Uterus (tissue), 3 donors: ENCODE measurements at regions not wholly inside any gene's neighbourhood (a gene's known extent, or its start where the extent isn't known, plus 50 kb on each side); places are given as distances from the start of the nearest gene placed in this dataset.

ENCODE experiments used
- DNase-seq, 2 donors: peaks; one replicate each; pipeline ENCODE4 v3.0.0-alpha.2; 2019 to 2020
- H3K27ac ChIP-seq, 2 donors: fragments of 200-600 bp; sonication (generic); 1 replicate in 1 of 2; 2 replicates in 1 of 2; pipeline ENCODE4 v1.5.1; 2016 to 2018
- H3K27me3 ChIP-seq, 2 donors: fragments of 200-600 bp; sonication (generic); one replicate each; pipeline ENCODE4 v1.5.1; 2018 to 2019; ENCODE audit warnings: control low read depth in 1 of 2
- H3K36me3 ChIP-seq, 2 donors: fragments of 200-600 bp; sonication (generic); one replicate each; pipeline ENCODE4 v1.5.1; 2019; ENCODE audit warnings: control low read depth in 1 of 2
- H3K4me1 ChIP-seq, 2 donors: fragments of 200-600 bp; sonication (generic); one replicate each; pipeline ENCODE4 v1.5.1; 2018 to 2019; ENCODE audit warnings: control low read depth in 1 of 2
- H3K4me3 ChIP-seq, 2 donors: fragments of 200-600 bp; sonication (generic); 1 replicate in 1 of 2; 2 replicates in 1 of 2; pipeline ENCODE4 v1.5.1; 2018 to 2019; ENCODE audit warnings: mild to moderate bottlenecking in 1 of 2
- H3K9me3 ChIP-seq, 2 donors: fragments of 200-600 bp; sonication (generic); one replicate each; pipeline ENCODE4 v1.5.1; 2019; ENCODE audit warnings: control low read depth in 1 of 2
- CTCF ChIP-seq, 4 experiments: fragments of 200-600 bp in 2 of 4; fragments of 450-650 bp in 2 of 4; sonication (generic) in 2 of 4; IDR thresholded peaks; one replicate each; pipeline ENCODE4 v1.5.1; 2016 to 2019; ENCODE audit warnings: antibody characterized with exemption in 4 of 4, mild to moderate bottlenecking in 2 of 4, moderate library complexity in 1 of 4
- POLR2A ChIP-seq, 2 donors: fragments of 450-650 bp; IDR thresholded peaks; one replicate each; pipeline ENCODE4 v1.6.1; 2016; ENCODE audit warnings: antibody characterized with exemption in 2 of 2, mild to moderate bottlenecking in 1 of 2, moderate library complexity in 1 of 2
- intact Hi-C: fragments of 100-400 bp; cut with DNase I; formaldehyde crosslinking; loops from one replicate; pipeline ENCODE4 v1.15.1; 2023; ENCODE audit warnings: low total_unique reads
- donor health status: DM: yes; HTN: yes; CAD: no.

DNA sequence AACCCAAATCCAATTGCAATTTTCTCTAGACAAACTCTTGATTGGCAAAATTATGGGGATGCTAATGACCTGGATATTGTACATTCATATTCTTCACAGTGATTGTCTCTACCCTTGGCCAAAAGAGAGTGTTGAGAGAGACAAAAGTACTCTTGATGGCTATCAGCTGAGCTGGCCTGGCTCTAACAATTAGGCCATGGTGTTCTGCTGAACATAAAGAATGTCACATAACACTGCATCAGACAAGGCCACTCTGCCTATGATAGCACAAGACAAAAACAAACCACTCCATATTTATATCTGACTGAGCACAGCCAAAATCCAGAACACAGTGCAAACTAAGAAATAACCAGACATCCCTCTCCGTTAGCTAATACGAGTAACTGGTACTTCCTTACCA is 101.7 kb downstream of the ADAMTS1 start:
- no peaks in the 10 kb centered on the region for H3K4me1 ChIP-seq
- H3K36me3 ChIP-seq = no peaks in the 10 kb centered on the region
- H3K27me3 ChIP-seq = no peaks in the 10 kb centered on the region
- intact Hi-C loops = no loop called here
- H3K27ac ChIP-seq = no peak overlapping the region
- TF ChIP-seq CTCF (IDR thresholded peaks at IDR 0.05) (no peak), POLR2A (IDR thresholded peaks at IDR 0.05) (no peak)
- no peak overlapping the region for H3K4me3 ChIP-seq
- H3K9me3 ChIP-seq = no peaks in the 10 kb centered on the region
- no peak for DNase-seq

DNA sequence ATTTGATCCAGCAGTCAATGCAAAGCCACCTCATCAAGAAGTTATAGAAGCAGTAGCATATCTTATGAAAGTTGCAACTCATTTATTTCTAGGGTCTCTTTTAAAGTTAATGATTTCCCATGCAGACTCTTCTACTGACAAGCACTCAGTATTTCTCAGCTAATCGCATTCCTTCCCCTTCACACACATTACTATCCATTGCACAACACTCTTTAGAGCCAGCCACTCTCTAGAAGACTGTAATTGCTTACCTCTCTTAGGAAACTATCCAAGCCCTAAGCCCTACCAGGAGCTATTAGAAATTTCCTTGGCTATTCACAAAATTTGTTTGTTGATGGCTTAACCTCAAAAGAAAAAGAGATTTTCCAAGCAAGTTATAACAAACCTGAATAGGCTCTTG is 106.0 kb downstream of the ADAMTS1 start:
- H3K27me3 ChIP-seq = no peaks in the 10 kb centered on the region
- H3K4me1 ChIP-seq = no peaks in the 10 kb centered on the region

DNA sequence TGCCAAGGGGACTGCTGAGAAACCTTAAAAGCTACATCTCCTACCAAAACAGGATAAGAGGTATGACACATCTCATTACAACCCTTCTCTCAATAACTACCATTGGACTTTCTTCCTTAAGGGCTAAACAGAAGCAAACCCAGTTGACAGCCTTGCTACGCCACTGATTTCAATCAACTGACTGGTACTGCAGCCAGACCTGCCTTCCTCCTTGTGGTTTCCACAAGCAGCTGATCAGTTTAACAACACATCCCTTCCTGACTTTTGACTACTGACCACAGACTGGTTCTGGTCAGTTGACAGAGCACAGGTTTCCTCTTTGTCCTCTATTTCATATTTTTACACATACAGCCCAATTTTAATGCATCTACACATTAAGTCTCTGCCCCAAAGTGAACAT is 108.8 kb downstream of the ADAMTS1 start:
- H3K36me3 ChIP-seq = no peaks in the 10 kb centered on the region
- TF ChIP-seq POLR2A (IDR thresholded peaks at IDR 0.05) (no peak), CTCF (IDR thresholded peaks at IDR 0.05) (no peak)
- H3K27ac ChIP-seq = no peak overlapping the region
- H3K4me3 ChIP-seq = no peak overlapping the region
- intact Hi-C loops = no loop called here
- no peaks in the 10 kb centered on the region for H3K4me1 ChIP-seq
- DNase-seq = no peak
- no peaks in the 10 kb centered on the region for H3K27me3 ChIP-seq
- no peaks in the 10 kb centered on the region for H3K9me3 ChIP-seq

More for the DNA sequence above, 106.0 kb downstream of the ADAMTS1 start:
- TF ChIP-seq CTCF (IDR thresholded peaks at IDR 0.05) (no peak), POLR2A (IDR thresholded peaks at IDR 0.05) (no peak)
- no peak for DNase-seq
- Histone ChIP-seq H3K36me3 (no peaks in the 10 kb centered on the region), H3K4me3 (no peak overlapping the region), H3K27ac (no peak overlapping the region), H3K9me3 (no peaks in the 10 kb centered on the region)
- intact Hi-C loops = no loop called here

DNA sequence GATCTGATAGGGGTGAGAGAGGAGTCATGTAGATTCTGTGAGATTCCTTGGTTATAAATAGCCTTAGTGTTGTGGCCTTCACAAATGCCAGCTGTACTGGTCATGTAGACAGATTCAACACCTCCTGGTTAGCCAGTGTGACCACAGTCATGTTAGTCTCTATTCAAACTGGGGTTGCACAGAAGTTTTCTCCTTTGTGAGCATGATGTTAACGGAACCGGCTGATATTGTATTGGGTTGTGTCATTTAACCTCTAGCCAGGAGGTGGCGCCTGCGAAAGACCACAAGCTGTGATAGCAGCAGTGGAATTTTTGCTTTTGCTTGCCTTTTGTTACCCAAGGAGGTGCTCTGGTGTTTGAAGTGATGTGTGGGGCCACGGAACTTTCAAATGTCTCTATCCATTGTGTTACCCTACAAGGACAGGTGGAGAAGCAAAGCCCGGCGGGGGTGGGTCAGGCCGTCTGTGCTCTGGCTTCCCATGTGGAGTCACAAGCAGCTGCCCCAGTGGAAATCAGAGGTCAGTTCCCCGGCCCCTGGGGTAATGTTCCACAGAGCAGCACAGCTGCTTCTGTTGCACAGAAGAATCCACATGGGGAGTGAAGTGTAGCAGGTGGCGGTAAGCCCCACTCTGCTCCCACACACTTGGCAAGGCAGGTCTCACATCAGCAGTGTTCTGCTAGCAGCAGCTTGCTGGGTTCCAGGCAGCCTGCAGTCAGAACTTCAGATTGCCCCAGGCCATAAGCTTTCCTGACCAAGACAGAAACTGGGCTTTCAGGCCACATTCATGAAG is 112.6 kb downstream of the ADAMTS1 start:
- Histone ChIP-seq H3K9me3 (no peaks in the 10 kb centered on the region), H3K4me3 (no peak overlapping the region), H3K36me3 (no peaks in the 10 kb centered on the region), H3K27me3 (no peaks in the 10 kb centered on the region), H3K4me1 (no peaks in the 10 kb centered on the region), H3K27ac (no peak overlapping the region)
- peak; percentile 40 to 54 for DNase-seq
- intact Hi-C loops = no loop called here
- TF ChIP-seq POLR2A (IDR thresholded peaks at IDR 0.05) (no peak), CTCF (IDR thresholded peaks at IDR 0.05) (peak; percentile 39 to 62 (median 58))

DNA sequence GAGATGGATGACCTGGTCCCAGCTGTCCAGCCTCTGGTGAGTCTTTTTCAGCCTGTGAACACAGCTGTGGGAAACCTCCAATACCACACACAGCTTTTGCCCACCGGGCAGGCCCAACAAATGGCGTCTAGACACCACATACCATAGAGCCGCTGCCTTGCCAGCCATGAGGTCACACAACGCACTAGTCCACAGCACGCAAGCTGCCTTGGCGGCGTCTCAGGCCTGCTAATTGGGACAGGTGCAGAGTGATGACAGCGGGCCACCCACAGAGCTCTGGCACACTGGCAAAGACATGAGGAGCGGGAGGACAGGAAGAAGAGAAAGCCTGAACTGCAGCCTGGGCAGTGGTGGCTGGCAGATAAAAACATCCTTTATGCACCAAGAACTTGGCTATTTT is 125.5 kb downstream of the ADAMTS1 start:
- Histone ChIP-seq H3K4me3 (no peak overlapping the region), H3K4me1 (peaks cover 0 to 4% of the 10 kb centered on the region in 2 donors), H3K27ac (no peak overlapping the region), H3K36me3 (no peaks in the 10 kb centered on the region), H3K9me3 (no peaks in the 10 kb centered on the region), H3K27me3 (no peaks in the 10 kb centered on the region)
- no peak for DNase-seq
- intact Hi-C loops = loop anchor here (10.0 kb wide), 1 partner anchor 835 kb away; no protein-coding TSS in a partner anchor
- TF ChIP-seq CTCF (IDR thresholded peaks at IDR 0.05) (no peak), POLR2A (IDR thresholded peaks at IDR 0.05) (no peak)
